ENCODE measurements at regions not wholly inside any gene's neighbourhood (a gene's known extent, or its start where the extent isn't known, plus 50 kb on each side); places are given as distances from the start of the nearest gene placed in this dataset.

DNA sequence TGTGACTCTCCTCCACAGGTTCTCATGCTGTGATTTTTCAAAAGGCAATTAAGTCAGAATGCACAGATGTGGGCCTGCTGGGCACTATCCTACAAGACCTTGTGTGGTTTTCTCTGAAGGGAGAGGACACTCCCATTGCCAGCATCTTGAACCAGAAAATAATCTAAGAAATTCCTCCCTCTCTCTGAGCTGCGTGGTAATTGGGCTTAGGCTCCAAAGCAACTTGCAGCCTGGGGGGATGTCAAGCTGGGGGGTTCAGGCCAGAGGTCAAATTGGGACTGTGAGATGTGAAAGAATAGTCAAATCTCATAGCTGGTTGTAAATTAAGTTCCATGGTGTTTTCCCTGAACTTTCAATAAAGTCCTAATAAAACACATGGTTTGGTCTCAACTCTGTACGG, 350.6 kb upstream of the SLC7A11 start:
- no peak for TF ChIP-seq YY1 (IDR thresholded peaks at IDR 0.05; ENCODE audit: low read depth)
- TF ChIP-seq ZBTB7A (IDR thresholded peaks at IDR 0.05; ENCODE audit: low read depth), result no peak
- TF ChIP-seq EP300 (IDR thresholded peaks at IDR 0.05; ENCODE audit: borderline replicate concordance), result no peak
- no peak for TF ChIP-seq TAF1 (IDR thresholded peaks at IDR 0.05; ENCODE audit: low read depth)
- no peak for TF ChIP-seq USF1 (IDR thresholded peaks at IDR 0.05)
- no peak for TF ChIP-seq MAX (IDR thresholded peaks at IDR 0.05)
- no peak for TF ChIP-seq NFIC (IDR thresholded peaks at IDR 0.05)
- TF ChIP-seq CREB1 (IDR thresholded peaks at IDR 0.05; ENCODE audit: low read depth), result no peak
- TF ChIP-seq TCF12 (IDR thresholded peaks at IDR 0.05; ENCODE audit: low read depth), result no peak
- TF ChIP-seq EGR1 (IDR thresholded peaks at IDR 0.05), result no peak
- no peak for TF ChIP-seq TEAD4 (IDR thresholded peaks at IDR 0.05)
- no peak for TF ChIP-seq RAD21 (IDR thresholded peaks at IDR 0.05; ENCODE audit: low read depth)
- TF ChIP-seq CEBPB (IDR thresholded peaks at IDR 0.05), result no peak
- TF ChIP-seq, protein P1, sequence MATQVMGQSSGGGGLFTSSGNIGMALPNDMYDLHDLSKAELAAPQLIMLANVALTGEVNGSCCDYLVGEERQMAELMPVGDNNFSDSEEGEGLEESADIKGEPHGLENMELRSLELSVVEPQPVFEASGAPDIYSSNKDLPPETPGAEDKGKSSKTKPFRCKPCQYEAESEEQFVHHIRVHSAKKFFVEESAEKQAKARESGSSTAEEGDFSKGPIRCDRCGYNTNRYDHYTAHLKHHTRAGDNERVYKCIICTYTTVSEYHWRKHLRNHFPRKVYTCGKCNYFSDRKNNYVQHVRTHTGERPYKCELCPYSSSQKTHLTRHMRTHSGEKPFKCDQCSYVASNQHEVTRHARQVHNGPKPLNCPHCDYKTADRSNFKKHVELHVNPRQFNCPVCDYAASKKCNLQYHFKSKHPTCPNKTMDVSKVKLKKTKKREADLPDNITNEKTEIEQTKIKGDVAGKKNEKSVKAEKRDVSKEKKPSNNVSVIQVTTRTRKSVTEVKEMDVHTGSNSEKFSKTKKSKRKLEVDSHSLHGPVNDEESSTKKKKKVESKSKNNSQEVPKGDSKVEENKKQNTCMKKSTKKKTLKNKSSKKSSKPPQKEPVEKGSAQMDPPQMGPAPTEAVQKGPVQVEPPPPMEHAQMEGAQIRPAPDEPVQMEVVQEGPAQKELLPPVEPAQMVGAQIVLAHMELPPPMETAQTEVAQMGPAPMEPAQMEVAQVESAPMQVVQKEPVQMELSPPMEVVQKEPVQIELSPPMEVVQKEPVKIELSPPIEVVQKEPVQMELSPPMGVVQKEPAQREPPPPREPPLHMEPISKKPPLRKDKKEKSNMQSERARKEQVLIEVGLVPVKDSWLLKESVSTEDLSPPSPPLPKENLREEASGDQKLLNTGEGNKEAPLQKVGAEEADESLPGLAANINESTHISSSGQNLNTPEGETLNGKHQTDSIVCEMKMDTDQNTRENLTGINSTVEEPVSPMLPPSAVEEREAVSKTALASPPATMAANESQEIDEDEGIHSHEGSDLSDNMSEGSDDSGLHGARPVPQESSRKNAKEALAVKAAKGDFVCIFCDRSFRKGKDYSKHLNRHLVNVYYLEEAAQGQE (IDR thresholded peaks at IDR 0.05; ENCODE audit: low read depth), result no peak
- TF ChIP-seq FOXM1 (IDR thresholded peaks at IDR 0.05; ENCODE audit: borderline replicate concordance, low read depth), result no peak

GRCh38 chr4:138591808-138592207, 349.7 kb upstream of the SLC7A11 start:
- TF ChIP-seq TAF1 (IDR thresholded peaks at IDR 0.05; ENCODE audit: low read depth) (no peak), ZBTB7A (IDR thresholded peaks at IDR 0.05; ENCODE audit: low read depth) (no peak), YY1 (IDR thresholded peaks at IDR 0.05; ENCODE audit: low read depth) (no peak), MAX (IDR thresholded peaks at IDR 0.05) (no peak), USF1 (IDR thresholded peaks at IDR 0.05) (no peak), FOXM1 (IDR thresholded peaks at IDR 0.05; ENCODE audit: borderline replicate concordance, low read depth) (no peak), TCF12 (IDR thresholded peaks at IDR 0.05; ENCODE audit: low read depth) (no peak), TEAD4 (IDR thresholded peaks at IDR 0.05) (no peak)
- TF ChIP-seq, protein P1 (IDR thresholded peaks at IDR 0.05; ENCODE audit: low read depth), result no peak

- TF ChIP-seq TCF12 (IDR thresholded peaks at IDR 0.05; ENCODE audit: low read depth) (no peak), NFIC (IDR thresholded peaks at IDR 0.05) (no peak), TAF1 (IDR thresholded peaks at IDR 0.05; ENCODE audit: low read depth) (no peak), MAX (IDR thresholded peaks at IDR 0.05) (no peak), RAD21 (IDR thresholded peaks at IDR 0.05; ENCODE audit: low read depth) (no peak)
- TF ChIP-seq, protein P1 (IDR thresholded peaks at IDR 0.05; ENCODE audit: low read depth), result no peak
Measured at GRCh38 chr4:138588501-138588900, 346.4 kb upstream of the SLC7A11 start.

GRCh38 chr4:138579146-138579545, 337.0 kb upstream of the SLC7A11 start:
- TF ChIP-seq EGR1 (IDR thresholded peaks at IDR 0.05) (no peak), MAX (IDR thresholded peaks at IDR 0.05) (no peak), RAD21 (IDR thresholded peaks at IDR 0.05; ENCODE audit: low read depth) (no peak), TAF1 (IDR thresholded peaks at IDR 0.05; ENCODE audit: low read depth) (no peak), CEBPB (IDR thresholded peaks at IDR 0.05) (no peak), ZBTB7A (IDR thresholded peaks at IDR 0.05; ENCODE audit: low read depth) (no peak), NFIC (IDR thresholded peaks at IDR 0.05) (no peak), TCF12 (IDR thresholded peaks at IDR 0.05; ENCODE audit: low read depth) (no peak), USF1 (IDR thresholded peaks at IDR 0.05) (no peak), TEAD4 (IDR thresholded peaks at IDR 0.05) (no peak), EP300 (IDR thresholded peaks at IDR 0.05; ENCODE audit: borderline replicate concordance) (no peak), YY1 (IDR thresholded peaks at IDR 0.05; ENCODE audit: low read depth) (no peak), FOXM1 (IDR thresholded peaks at IDR 0.05; ENCODE audit: borderline replicate concordance, low read depth) (no peak), CREB1 (IDR thresholded peaks at IDR 0.05; ENCODE audit: low read depth) (no peak)
- TF ChIP-seq, protein P1 (IDR thresholded peaks at IDR 0.05; ENCODE audit: low read depth), result no peak

All from Ishikawa (cell line).